ENCODE measurements at regions not wholly inside any gene's neighbourhood (a gene's known extent, or its start where the extent isn't known, plus 50 kb on each side); places are given as distances from the start of the nearest gene placed in this dataset.

- no peak for DNase-seq (ENCODE audit: low read depth in 2 of 2, low spot score in 1 of 2)
Observed at GRCh38 chr17:79452706-79453105, 158.1 kb downstream of the RBFOX3 start.

GRCh38 chr17:79451167-79451566, 159.7 kb downstream of the RBFOX3 start:
- DNase-seq (ENCODE audit: low read depth in 2 of 2, low spot score in 1 of 2), result no peak

- no peak for DNase-seq (ENCODE audit: low read depth in 2 of 2, low spot score in 1 of 2)
Observed at GRCh38 chr17:79446399-79447009, 164.3 kb downstream of the RBFOX3 start.

GRCh38 chr17:79444198-79444597, 166.7 kb downstream of the RBFOX3 start:
- DNase-seq (ENCODE audit: low read depth in 2 of 2, low spot score in 1 of 2), result no peak

GRCh38 chr17:79443026-79443425, 167.8 kb downstream of the RBFOX3 start:
- DNase-seq (ENCODE audit: low read depth in 2 of 2, low spot score in 1 of 2), result no peak

- DNase-seq (ENCODE audit: low read depth in 2 of 2, low spot score in 1 of 2), result no peak
Observed at GRCh38 chr17:79441356-79442160, 169.3 kb downstream of the RBFOX3 start.

- no peak for DNase-seq (ENCODE audit: low read depth in 2 of 2, low spot score in 1 of 2)
Observed at GRCh38 chr17:79440251-79440650, 170.6 kb downstream of the RBFOX3 start.

GRCh38 chr17:79439493-79439892, 171.4 kb downstream of the RBFOX3 start:
- no peak for DNase-seq (ENCODE audit: low read depth in 2 of 2, low spot score in 1 of 2)

GRCh38 chr17:79438546-79439334, 172.1 kb downstream of the RBFOX3 start:
- no peak for DNase-seq (ENCODE audit: low read depth in 2 of 2, low spot score in 1 of 2)

GRCh38 chr17:79438058-79438457, 172.8 kb downstream of the RBFOX3 start:
- no peak for DNase-seq (ENCODE audit: low read depth in 2 of 2, low spot score in 1 of 2)

GRCh38 chr17:79437081-79437480, 173.8 kb downstream of the RBFOX3 start:
- DNase-seq (ENCODE audit: low read depth in 2 of 2, low spot score in 1 of 2), result no peak

- DNase-seq (ENCODE audit: low read depth in 2 of 2, low spot score in 1 of 2), result no peak
Observed at GRCh38 chr17:79435962-79436361, 174.9 kb downstream of the RBFOX3 start.

- DNase-seq (ENCODE audit: low read depth in 2 of 2, low spot score in 1 of 2), result no peak
Observed at GRCh38 chr17:79435296-79435695, 175.6 kb downstream of the RBFOX3 start.

- DNase-seq (ENCODE audit: low read depth in 2 of 2, low spot score in 1 of 2), result no peak
Observed at GRCh38 chr17:79434215-79434614, 176.6 kb downstream of the RBFOX3 start.

GRCh38 chr17:79433379-79433778, 177.5 kb downstream of the RBFOX3 start:
- DNase-seq (ENCODE audit: low read depth in 2 of 2, low spot score in 1 of 2), result no peak

GRCh38 chr17:79431175-79431574, 179.7 kb downstream of the RBFOX3 start:
- no peak for DNase-seq (ENCODE audit: low read depth in 2 of 2, low spot score in 1 of 2)

- no peak for DNase-seq (ENCODE audit: low read depth in 2 of 2, low spot score in 1 of 2)
Observed at GRCh38 chr17:79429864-79430494, 180.9 kb downstream of the RBFOX3 start.

- DNase-seq (ENCODE audit: low read depth in 2 of 2, low spot score in 1 of 2), result no peak
Observed at GRCh38 chr17:79428988-79429387, 181.9 kb downstream of the RBFOX3 start.

GRCh38 chr17:79427621-79428539, 183.0 kb downstream of the RBFOX3 start:
- DNase-seq (ENCODE audit: low read depth in 2 of 2, low spot score in 1 of 2), result no peak

- no peak for DNase-seq (ENCODE audit: low read depth in 2 of 2, low spot score in 1 of 2)
Observed at GRCh38 chr17:79425686-79426085, 185.2 kb downstream of the RBFOX3 start.
